Activated T-helper 1 cell treated with anti-CD3 and anti-CD28 coated beads, Interleukin-2, amount 50 U/mL, for 16 hours (primary cell): ENCODE measurements at regions not wholly inside any gene's neighbourhood (a gene's known extent, or its start where the extent isn't known, plus 50 kb on each side); places are given as distances from the start of the nearest gene placed in this dataset.
"Not testable (repeated sequence)": the region's sequence is repeated elsewhere in the genome, so short reads cannot be mapped to it uniquely, and the experiment has no call there.

Experiments used
- DNase-seq, 2 donors: peaks; one replicate each; pipeline ENCODE4 v3.0.0-alpha.2; 2020; ENCODE audit warnings: low read depth in 1 of 2, low spot score in 1 of 2

DNA sequence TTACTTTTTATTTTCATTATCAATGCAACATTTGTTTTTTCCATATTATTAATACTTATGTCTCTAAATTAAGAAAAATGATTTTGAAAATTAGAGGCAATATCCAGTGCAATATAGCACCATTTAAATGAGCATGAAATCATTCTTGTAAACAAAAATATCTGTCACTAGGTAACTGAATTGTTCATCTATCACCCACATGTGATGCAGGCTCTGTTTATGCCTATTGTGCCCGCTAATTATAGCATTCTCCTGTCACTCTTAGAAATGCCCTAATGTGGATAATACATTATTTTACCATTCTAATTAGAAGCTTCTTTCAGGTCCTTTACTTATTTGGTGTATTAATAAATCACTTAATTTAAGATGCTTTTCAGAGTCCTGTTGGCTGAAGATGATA is 1332.4 kb downstream of the AACS start:
- DNase-seq = no peak

DNA sequence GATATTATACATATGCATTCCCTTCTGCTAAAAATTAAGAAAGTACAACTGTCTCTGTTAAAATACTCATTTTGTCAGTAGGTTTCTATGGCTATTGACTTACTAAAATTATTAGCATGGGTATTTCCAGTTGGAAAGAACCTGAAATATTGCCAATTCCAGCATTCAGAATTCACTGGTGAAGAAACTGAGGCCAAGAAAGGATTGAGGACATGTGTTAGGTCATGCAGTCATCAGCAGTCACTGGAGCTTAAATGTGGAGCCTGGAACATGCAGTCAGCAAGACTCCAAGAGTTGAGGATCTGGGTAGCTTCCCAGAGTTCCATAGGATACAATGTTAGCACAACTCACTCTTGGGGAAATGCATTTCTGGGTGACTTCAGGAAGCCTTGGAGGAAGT is 1335.6 kb downstream of the AACS start:
- no peak for DNase-seq

DNA sequence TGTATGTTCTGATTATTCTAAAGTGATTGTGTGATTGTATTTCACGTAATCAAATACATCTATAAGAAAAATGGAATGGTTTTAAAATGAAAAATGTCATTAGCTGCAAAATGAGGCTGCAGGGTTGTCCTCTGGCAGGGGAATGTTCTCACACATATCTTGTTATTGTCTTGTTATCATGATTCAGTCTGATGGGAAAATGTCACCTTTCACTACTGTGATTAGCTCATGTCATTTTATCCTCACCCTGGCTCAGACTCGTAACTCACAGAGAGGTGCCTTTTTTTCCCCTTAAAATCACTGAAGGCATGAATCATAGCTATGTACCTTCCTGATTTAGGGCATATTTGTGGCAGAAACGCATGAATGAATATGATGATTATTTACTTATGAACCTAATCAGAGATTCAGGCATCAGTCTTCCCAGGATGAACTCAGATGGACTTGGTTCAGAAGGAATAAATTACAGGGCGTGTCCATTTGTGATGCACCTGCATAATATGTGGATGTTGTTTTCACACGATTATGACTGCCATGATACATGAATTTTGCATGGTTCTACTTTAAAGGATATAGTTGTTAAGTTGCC is 1339.2 kb downstream of the AACS start:
- DNase-seq = no peak

DNA sequence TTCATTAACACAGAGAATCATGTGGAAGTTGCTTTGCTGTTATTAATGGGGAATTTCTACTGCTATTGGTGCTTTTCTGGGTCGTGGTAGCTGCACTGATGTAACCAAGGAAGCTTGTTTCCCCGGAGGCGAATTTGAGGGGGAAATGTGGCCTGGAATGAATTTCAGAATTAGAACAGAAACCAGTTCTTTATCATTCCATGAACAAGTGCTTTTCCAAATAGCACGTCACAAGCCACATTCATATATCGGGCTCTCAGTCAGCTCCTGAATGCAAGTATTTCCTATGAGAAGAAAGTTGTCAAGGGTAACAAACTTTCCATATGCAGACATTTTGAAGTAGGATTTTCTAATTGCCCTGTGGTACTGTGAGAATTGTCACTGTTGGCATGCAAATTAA is 1353.2 kb downstream of the AACS start:
- DNase-seq = no peak

DNA sequence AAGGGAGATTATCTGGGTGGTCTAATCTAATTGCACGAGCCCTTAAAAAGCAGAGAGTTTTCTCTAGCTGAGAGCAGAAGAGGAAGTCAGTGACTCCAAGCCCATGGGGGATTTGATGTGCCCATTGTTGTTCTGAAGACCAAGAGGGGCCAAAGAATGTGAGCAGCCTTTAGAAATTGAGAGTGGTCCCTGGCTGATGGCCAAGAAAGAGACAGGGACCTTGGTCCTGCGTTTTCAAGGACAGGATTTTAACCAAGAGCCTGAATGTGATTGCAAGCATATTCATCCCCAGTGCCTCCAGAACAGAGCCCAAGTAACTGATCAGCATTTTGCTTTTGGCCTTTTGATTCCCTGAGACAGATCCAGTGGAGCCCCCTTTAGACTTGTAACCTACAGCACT is 1353.9 kb downstream of the AACS start:
- DNase-seq = no peak

DNA sequence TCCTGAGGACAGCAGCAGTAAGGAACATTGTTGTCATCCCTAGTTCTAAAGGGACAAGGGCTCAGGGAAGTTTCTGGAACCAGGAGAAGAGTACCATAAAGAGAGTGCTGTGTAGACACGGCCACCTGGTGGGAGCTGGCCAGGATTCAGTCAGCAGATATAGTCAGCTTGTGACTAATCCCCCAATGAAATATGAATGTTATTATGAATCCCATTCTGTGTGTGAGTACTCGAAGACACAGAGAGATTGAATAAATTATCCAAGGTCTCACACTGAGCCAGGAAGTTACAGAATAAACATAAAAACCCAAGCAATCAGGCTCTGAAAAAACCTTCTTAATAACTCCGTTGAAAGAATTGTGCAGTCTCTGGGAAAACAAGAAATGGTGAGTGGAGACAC is 1359.5 kb downstream of the AACS start:
- DNase-seq = no peak

DNA sequence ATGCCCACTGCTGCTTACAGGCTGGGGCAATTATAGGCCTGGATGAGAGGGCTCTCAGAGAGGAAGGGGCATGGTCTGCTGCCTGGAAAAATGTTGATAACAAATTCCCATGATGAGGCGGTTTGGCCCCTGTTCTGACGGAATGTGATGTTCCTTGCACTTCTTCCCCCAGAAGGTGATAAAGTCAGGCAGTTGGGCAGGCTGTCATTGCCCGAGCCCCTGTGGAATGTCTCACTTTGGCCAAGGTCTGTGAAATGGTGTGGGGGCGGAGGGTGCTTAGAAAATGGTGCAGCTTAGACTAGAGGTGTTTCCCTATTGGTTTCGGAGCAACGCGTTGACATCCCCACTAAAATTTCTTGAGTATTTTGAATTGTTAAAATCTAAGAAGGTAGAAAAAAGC is 1360.0 kb downstream of the AACS start:
- DNase-seq = no peak

DNA sequence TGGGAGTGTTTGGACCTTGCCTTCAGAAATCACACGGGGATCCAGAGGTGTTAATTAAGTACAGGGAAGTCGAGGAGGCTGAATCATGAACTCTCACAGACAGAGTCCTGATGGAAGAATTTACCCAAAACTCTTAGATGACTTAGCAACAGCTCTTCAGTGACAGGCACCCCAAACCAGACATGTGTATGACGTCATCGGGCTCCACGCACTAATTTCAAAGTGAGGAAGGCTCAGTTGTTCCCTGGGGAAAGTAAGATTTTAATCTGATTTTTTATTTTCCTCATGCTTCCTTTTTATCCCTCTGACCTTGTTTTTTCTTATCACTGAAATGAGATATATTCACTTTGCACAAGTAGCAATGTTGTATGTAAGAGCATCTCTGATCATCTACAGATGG is 1363.5 kb downstream of the AACS start:
- no peak for DNase-seq

DNA sequence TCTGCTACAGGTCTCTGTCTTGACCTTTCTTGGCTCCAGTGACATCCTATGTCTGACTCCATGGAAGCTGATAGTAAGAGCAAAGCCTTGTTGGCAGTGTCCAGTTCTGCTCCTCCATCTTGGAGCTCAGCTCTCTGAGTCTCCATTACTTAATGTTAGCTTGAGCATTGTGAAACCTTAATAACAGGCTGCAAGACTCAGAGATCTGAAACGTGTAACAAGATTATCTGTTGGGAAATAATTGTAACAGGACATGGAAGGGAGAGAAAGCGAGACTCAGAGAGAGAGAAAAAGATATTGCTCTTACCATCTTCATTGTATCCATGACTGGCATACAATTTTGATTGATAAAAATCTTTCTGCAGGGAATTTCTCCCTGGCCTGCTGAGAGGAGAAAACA is 1365.7 kb downstream of the AACS start:
- no peak for DNase-seq

DNA sequence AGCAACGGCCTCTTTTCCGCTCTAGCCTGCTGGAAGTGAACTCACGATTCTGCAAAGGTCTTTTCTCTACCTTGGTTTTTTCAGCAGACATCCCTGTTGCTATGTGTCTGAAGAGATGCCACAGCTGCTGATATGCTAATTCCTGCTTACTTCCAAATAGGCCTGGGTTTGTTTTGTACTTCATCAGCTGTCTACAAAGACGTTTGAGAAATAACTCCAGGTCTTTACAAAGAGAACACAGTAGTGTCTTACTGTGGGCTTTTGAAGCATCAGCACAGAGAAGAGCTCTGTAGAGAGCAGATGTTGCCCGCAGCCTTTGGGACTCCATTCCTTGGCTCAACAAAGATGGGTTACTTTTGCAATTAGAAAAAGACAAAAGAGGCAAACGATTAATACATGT is 1366.5 kb downstream of the AACS start:
- no peak for DNase-seq

DNA sequence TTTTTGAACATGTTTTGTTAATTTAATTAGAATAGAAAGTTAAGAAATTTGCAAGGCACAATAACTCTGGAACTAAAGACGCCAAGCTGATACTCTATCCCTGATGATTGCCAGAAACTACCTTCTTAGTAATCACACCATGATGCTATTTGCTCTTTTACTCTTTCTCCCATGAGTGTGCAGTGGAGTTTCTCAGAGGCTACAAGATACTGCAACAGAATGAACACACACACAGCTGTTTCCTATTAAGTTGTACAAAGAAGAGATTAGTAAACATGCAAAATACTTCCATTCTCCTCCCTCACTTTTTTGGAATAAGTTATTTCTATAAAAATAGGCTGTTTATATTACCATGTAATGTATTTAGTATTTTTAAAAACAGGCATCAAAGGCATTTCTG is 1367.5 kb downstream of the AACS start:
- no peak for DNase-seq

DNA sequence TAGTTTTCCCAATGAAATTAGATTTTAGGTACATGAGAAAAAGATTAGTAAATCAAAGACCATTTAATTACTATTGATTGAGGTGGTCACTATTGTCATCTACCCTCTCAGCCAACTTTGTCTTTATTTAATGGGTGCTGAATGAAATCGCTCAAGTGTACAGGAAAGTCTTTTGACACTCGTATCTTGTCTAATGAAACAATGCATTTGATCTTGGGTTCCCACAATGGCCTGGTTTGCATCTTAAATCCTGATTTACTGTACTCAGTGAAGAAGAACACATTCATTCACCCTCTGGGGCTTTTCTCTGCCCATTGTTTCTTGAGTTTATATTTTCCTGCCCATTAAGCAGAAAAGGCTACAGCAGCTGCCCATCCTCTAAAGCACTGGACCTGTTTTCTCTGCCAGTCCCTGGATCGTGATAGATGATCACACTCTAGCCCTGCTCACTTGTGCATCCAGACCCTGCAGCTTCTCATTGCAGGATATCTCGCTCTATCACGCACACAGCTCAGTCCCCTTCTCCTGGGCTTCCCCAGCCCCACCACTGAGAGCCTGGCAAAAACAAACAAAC is 1369.3 kb downstream of the AACS start:
- no peak for DNase-seq

DNA sequence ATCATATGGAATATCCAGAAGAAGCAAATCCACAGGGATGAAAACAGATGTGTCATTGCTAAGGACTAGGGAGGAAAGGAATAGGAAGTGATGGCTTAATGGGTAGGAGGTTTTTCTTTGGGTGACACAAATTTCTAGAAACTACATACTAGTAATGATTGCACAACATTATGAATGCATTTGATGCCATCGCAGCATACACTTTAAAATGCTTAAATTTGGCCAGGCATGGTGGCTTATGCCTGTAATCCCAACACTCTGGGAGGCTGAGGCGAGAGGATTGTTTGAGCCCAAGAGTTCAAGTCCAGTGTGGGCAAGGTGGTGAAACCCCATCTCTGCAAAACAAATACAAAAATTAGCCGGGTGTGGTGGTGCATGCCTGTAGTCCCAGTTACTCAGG is 1370.8 kb downstream of the AACS start:
- no peak for DNase-seq

DNA sequence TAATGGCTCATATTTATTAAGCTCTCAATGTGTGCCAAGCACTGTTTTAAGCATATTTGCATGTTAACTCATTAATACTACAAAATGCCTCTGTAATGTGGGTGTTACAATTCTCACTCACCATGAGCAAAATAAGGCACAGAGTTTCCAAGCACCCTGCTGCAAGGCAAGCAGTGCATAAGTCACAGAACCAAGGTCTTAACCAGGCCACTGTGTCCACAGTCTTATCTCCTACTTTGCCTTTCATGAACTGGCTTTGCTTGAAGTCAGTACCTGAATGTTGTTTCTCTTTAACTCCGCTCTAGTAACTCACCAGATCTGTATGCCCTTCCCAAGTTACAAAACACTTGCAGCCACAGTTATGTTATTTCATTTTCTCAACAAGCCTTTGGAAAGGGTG is 1372.7 kb downstream of the AACS start:
- DNase-seq = no peak

DNA sequence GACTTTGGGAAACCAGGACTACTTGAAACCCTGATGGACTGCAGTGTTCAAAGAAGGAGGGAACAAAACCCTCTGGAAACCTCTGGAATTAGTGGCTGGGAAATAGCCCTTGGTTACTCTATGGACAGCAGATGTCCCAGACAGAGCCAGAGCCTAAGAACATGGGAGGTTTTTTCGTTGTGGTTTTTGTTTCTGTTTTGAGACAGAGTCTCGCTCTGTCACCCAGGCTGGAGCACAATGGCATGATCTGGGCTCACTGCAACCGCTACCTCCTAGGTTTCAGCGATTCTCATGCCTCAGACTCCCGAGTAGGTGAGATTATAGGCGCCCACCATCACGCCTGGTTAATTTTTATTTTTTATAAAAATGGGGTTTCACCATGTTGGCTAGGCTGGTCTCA is 1378.7 kb downstream of the AACS start:
- no peak for DNase-seq

DNA sequence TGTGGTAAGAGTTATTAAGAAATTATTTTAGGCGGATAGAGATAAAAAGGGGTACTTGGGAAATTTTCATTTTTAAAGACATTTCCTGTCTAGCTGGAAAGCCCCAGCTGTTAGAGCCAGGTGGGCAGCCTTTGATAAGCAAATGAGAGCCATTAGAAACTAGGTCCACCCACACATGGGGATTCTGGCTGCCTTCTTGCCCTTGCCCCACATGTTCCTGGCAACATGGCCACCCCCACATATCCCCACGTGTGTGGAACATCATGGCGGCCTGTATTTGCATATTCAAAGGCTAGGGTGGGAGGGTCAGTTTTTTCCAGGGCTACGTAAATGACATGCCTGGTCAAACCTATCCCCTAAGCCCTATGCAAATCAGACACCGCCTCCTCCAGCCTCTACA is 1382.1 kb downstream of the AACS start:
- no peak for DNase-seq

DNA sequence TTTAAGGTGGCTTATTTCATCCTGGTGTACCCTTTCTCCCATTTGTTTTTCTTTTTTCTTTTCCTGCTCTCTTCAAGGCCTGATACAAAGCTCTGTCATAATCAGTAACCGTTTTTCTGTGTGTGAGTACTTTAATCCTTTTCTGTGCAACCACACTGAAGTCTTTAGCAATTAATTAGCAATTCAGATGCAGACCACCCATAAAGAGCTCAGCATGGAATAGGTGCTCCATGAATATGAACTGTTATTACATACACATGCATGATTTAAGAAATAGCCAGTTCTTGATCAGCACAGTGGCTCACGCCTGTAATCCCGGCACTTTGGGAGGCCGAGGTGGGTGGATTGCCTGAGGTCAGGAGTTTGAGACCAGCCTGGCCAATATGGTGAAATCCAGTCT is 1386.6 kb downstream of the AACS start:
- DNase-seq = no peak

DNA sequence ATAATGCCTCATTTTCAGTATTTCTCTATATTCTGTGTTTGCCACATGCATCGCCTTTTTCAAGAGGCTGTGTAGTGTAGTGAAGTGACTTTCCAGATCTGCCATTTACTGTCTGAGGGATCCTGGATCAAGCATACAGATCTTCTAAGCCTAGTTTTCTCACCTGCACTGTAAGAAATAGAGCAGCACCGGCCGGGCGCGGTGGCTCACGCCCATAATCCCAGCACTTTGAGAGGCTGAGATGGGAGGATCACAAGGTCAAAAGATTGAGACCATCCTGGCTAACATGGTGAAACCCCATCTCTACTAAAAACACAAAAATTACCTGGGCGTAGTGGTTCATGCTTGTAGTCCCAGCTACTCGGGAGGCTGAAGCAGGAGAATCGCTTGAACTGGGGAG is 1387.5 kb downstream of the AACS start:
- not testable (repeated sequence) for DNase-seq

DNA sequence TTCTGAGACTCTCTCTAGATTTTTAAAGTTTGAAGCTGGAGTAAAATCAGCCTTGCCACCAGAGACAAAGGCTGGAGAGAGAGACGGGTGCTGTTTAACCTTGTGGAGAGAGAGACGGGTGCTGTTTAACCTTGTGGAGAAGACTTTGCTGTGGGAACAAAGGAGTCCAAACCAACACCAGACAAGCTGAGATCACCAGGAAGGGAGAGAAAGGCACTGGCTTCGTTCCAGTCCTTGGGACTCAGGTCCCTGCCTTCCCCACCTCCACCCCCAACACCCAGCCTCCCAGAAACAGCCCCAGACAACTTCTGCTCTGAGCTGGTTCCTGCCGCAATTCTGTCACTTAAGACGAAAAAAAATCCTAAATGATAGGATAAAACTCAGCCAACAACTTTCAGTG is 1389.3 kb downstream of the AACS start:
- DNase-seq = no peak

DNA sequence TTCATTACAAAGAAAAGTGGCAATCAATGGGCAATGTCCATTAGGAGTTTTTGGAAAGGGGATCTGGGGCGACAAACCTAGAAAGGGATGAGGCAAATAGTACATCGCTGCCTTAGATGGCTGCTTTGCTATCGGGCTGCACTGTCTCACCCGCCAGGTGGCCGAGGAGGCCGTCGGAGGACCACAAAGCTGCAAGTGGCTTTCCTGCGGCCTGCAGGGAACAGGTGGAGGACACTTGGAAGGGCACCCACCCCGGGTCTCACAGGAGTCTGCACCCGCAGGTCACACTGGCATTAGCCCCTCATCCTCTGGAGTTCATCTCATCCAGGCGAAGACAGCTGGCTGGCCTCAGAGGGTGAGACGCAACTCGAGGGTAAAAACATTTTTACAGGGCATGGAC is 1392.5 kb downstream of the AACS start:
- no peak for DNase-seq

DNA sequence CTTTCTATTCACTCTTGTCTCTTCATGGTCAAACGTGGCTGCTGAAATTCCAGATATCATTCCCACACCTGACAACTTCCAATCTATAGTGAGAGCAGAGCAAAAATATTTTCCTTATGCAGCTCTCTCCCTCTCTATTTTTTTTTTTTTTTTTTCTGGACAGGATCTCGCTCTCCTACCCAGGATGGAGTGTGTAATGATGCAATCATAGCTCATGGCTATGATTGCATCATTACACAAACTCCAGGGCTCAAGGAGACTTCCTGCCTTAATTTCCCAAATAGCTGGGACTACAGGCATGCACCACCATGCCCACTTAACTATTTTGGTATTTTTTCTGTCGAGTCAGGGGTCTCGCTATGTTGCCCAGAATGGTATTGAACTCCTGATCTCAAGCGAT is 1398.9 kb downstream of the AACS start:
- DNase-seq = no peak

DNA sequence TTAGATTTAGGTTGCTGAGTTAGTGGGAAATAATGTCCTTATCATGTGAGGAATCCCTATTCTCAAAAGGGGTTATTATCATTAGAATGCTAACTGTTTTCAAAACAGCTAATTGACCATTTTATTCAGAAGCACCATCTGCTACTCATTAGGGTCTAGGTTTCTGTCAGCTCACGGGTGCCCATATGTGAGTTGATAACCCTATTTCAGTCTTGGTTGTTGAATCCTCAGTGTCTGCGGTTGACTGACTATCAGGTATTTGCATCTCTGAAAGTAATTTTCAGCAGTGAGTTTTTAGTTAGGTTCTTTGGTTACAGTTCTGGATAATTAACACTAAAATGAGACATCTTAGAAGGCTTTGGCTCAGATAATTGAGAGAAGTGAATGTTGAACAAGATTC is 1404.0 kb downstream of the AACS start:
- DNase-seq = no peak

DNA sequence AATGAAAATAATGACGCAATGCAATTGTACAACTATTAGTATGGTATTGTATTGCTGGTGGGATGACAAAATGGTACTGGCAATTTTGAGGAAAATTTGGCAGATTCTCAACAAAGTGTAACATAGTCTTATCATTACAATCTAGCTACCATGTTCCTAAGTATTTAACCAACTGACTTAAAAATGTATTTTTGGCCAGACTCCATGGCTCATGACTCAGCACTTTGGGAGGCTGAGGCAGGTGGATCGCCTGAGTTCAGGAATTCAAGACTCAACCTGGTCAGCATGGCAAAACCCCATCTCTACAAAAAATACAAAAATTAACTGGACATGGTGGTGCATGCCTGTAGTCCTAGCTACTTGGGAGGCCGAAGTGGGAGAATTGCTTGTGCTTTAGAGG is 1409.5 kb downstream of the AACS start:
- no peak for DNase-seq

DNA sequence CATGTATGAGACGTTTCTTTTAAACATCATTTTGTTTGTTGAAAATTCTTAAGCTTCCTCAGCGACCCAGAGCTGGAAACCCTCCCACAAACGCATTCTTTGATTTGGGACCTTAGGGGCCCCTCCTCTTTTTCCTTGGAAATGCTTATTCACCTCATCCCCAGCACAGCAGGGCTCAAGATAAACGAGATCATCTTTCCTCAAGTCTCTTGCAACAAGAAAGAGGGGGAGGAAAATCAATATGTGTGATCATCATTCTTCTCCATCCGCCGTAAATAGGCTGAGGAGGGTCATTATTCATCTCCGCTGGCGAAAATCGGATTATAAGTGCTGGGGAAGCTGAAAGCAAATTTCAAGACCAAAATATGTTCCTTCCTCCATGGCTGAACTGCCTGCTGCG is 1415.2 kb downstream of the AACS start:
- DNase-seq = no peak
